ELF-1 (cell line): ENCODE measurements at regions not wholly inside any gene's neighbourhood (a gene's known extent, or its start where the extent isn't known, plus 50 kb on each side); places are given as distances from the start of the nearest gene placed in this dataset.

Experiments used
- DNase-seq: peaks from one replicate; pipeline ENCODE4 v3.0.0-alpha.2; 2016; ENCODE audit warnings: low read depth, low spot score

- DNase-seq: no peak
These were observed 94.7 kb upstream of the RUNX3 start for GRCh38 chr1:25024615-25025350.

- no peak for DNase-seq
These were observed 93.8 kb upstream of the RUNX3 start for GRCh38 chr1:25023826-25024225.

- DNase-seq: no peak
These were observed 93.1 kb upstream of the RUNX3 start for GRCh38 chr1:25023190-25023578.

- DNase-seq: peak; percentile 90
These were observed 92.5 kb upstream of the RUNX3 start for GRCh38 chr1:25022361-25023189.

GRCh38 chr1:25021591-25022215 lies 91.6 kb upstream of the RUNX3 start:
- no peak for DNase-seq

GRCh38 chr1:25020851-25021590 lies 90.9 kb upstream of the RUNX3 start:
- DNase-seq: no peak

- DNase-seq: no peak
These were observed 90.2 kb upstream of the RUNX3 start for GRCh38 chr1:25020173-25020845.

- DNase-seq: peak; percentile 57
These were observed 89.5 kb upstream of the RUNX3 start for GRCh38 chr1:25019337-25020172.

GRCh38 chr1:25018943-25019336 lies 88.9 kb upstream of the RUNX3 start:
- DNase-seq: no peak

GRCh38 chr1:25018110-25018735 lies 88.1 kb upstream of the RUNX3 start:
- DNase-seq: no peak

- peak; percentile 73 for DNase-seq
These were observed 87.5 kb upstream of the RUNX3 start for GRCh38 chr1:25017436-25018109.

- DNase-seq: no peak
These were observed 83.2 kb upstream of the RUNX3 start for GRCh38 chr1:25012966-25013962.

- no peak for DNase-seq
These were observed 82.0 kb upstream of the RUNX3 start for GRCh38 chr1:25011943-25012638.

- DNase-seq: no peak
These were observed 81.2 kb upstream of the RUNX3 start for GRCh38 chr1:25011275-25011674.

GRCh38 chr1:25009671-25010262 lies 79.7 kb upstream of the RUNX3 start:
- DNase-seq: no peak

GRCh38 chr1:25008192-25008485 lies 78.1 kb upstream of the RUNX3 start:
- DNase-seq: no peak
